H1 (cell line): ENCODE measurements at regions not wholly inside any gene's neighbourhood (a gene's known extent, or its start where the extent isn't known, plus 50 kb on each side); places are given as distances from the start of the nearest gene placed in this dataset.

Experiments
- CTCF ChIA-PET: fragments of 300-600 bp; sonication (Branson Sonifier 250); formaldehyde crosslinking; loops from one replicate; lab custom pipeline; 2021; ENCODE audit not compliant: partially characterized antibody; lab: Charles Lee
- POLR2A ChIA-PET: fragments of 300-600 bp; sonication (Branson Sonifier 250); formaldehyde crosslinking; loops from one replicate; lab custom pipeline; 2021; ENCODE audit warnings: inconsistent platforms; ENCODE audit not compliant: partially characterized antibody; lab: Charles Lee
- DNase-seq, 2 experiments: peaks; one replicate each; pipeline versions ENCODE4 v3.0.0 to v3.0.0-alpha.2; 2010 to 2022; ENCODE audit warnings: low spot score in 2 of 2, low read depth in 1 of 2, mixed read lengths in 1 of 2
- FAIRE-seq: peaks from 2 replicates; lab custom pipeline; 2011; peaks lifted over from hg19 to GRCh38; lab: Jason Lieb, UNC
- H2AFZ ChIP-seq: 2 replicates; pipeline ENCODE4 v1.8.1; 2012; ENCODE audit warnings: low read length, inconsistent platforms
- H2AK5ac ChIP-seq: 2 replicates; pipeline ENCODE4 v1.6.1; 2013; ENCODE audit warnings: low read depth, low read length
- H2BK120ac ChIP-seq: replicated peaks from 2 replicates; pipeline ENCODE3; 2013; ENCODE audit warnings: low read depth, low read length, inconsistent platforms
- H2BK12ac ChIP-seq: 2 replicates; pipeline ENCODE4 v1.6.1; 2013; ENCODE audit warnings: low read depth, low read length
- H2BK15ac ChIP-seq: 2 replicates; pipeline ENCODE4 v1.6.1; 2013; ENCODE audit warnings: low read length
- H2BK20ac ChIP-seq: 2 replicates; pipeline ENCODE4 v1.6.1; 2013; ENCODE audit warnings: low read length
- H2BK5ac ChIP-seq: 2 replicates; pipeline ENCODE4 v1.6.1; 2013; ENCODE audit warnings: low read depth, low read length
- H3K14ac ChIP-seq: 2 replicates; pipeline ENCODE4 v1.6.1; 2013; ENCODE audit warnings: inconsistent platforms; ENCODE audit not compliant: insufficient read length
- H3K18ac ChIP-seq: 2 replicates; pipeline ENCODE4 v1.6.1; 2013; ENCODE audit warnings: low read length; ENCODE audit errors: extremely low read depth
- H3K23ac ChIP-seq: 2 replicates; pipeline ENCODE4 v1.6.1; 2013; ENCODE audit warnings: inconsistent platforms; ENCODE audit not compliant: insufficient read length
- H3K23me2 ChIP-seq: 2 replicates; pipeline ENCODE4 v1.6.1; 2013; ENCODE audit warnings: low read depth, low read length
- H3K27ac ChIP-seq: 2 replicates; pipeline ENCODE4 v1.6.1; 2011; ENCODE audit warnings: low read depth, low read length, inconsistent platforms
- H3K27me3 ChIP-seq, 4 experiments: replicated peaks in 1 of 4; 1 replicate in 1 of 4; 2 replicates in 3 of 4; pipeline versions ENCODE4 v1.6.1 to v1.8.1; 2011 to 2013; ENCODE audit warnings: low read length in 3 of 4, mild to moderate bottlenecking in 3 of 4, inconsistent platforms in 2 of 4, mixed read lengths in 2 of 4, moderate library complexity in 1 of 4; ENCODE audit not compliant: control insufficient read depth in 3 of 4, insufficient read depth in 3 of 4; ENCODE audit errors: extremely low read depth in 1 of 4
- H3K36me3 ChIP-seq, 4 experiments: 2 replicates each; pipeline versions ENCODE4 v1.6.1 to v1.8.1; 2011 to 2013; ENCODE audit warnings: mild to moderate bottlenecking in 4 of 4, low read length in 3 of 4, moderate library complexity in 2 of 4, control low read depth in 1 of 4, inconsistent platforms in 1 of 4; ENCODE audit not compliant: insufficient read depth in 4 of 4, control insufficient read depth in 2 of 4
- H3K4ac ChIP-seq: replicated peaks from 2 replicates; pipeline ENCODE3; 2013; ENCODE audit warnings: low read length, low read depth, mixed read lengths, inconsistent platforms; ENCODE audit not compliant: insufficient read length
- H3K4me1 ChIP-seq, 4 experiments: replicated peaks in 1 of 4; 1 replicate in 1 of 4; 2 replicates in 3 of 4; pipeline versions ENCODE4 v1.6.1 to v1.8.1; 2011 to 2013; ENCODE audit warnings: low read length in 3 of 4, inconsistent platforms in 2 of 4, mixed read lengths in 1 of 4; ENCODE audit not compliant: insufficient read depth in 4 of 4, control insufficient read depth in 3 of 4
- H3K4me2 ChIP-seq, 2 experiments: 2 replicates each; pipeline versions ENCODE4 v1.6.1 to v1.8.1; 2011 to 2013; ENCODE audit warnings: low read depth in 2 of 2, low read length in 2 of 2, control low read depth in 1 of 2, inconsistent platforms in 1 of 2, mild to moderate bottlenecking in 1 of 2; ENCODE audit not compliant: insufficient read depth in 1 of 2
- H3K4me3 ChIP-seq, 4 experiments: fragments of 200-600, 300-600 bp in 1 of 4; sonication (generic), shearing (Covaris generic), sonication (Bioruptor Twin) in 1 of 4; 2 replicates each; pipeline versions ENCODE4 v1.5.1 to v1.8.1; 2011 to 2016; ENCODE audit warnings: low read length in 4 of 4, low read depth in 3 of 4, control low read depth in 2 of 4, inconsistent platforms in 2 of 4, mild to moderate bottlenecking in 2 of 4, mixed read lengths in 1 of 4, moderate library complexity in 1 of 4; ENCODE audit not compliant: insufficient read depth in 2 of 4; ENCODE audit errors: extremely low read depth in 1 of 4
- H3K56ac ChIP-seq: replicated peaks from 2 replicates; pipeline ENCODE3; 2013; ENCODE audit warnings: low read depth, mild to moderate bottlenecking, mixed read lengths, low read length, inconsistent platforms; ENCODE audit not compliant: insufficient read length
- H3K79me1 ChIP-seq: 2 replicates; pipeline ENCODE4 v1.6.1; 2013; ENCODE audit warnings: low read depth, low read length, control low read depth
- H3K79me2 ChIP-seq, 2 experiments: 2 replicates each; pipeline versions ENCODE4 v1.6.1 to v1.8.1; 2012 to 2013; ENCODE audit warnings: low read length in 2 of 2, mild to moderate bottlenecking in 2 of 2, inconsistent platforms in 1 of 2; ENCODE audit not compliant: insufficient read depth in 2 of 2, control insufficient read depth in 1 of 2
- H3K9ac ChIP-seq, 4 experiments: replicated peaks in 1 of 4; 1 replicate in 1 of 4; 2 replicates in 3 of 4; pipeline versions ENCODE4 v1.6.1 to v1.8.1; 2011 to 2013; ENCODE audit warnings: low read depth in 3 of 4, low read length in 3 of 4, control low read depth in 2 of 4, mild to moderate bottlenecking in 2 of 4, moderate library complexity in 2 of 4, inconsistent platforms in 1 of 4; ENCODE audit errors: extremely low read depth in 1 of 4
- H3K9me3 ChIP-seq, 2 experiments: 2 replicates each; pipeline versions ENCODE4 v1.6.1 to v1.8.1; 2012 to 2013; ENCODE audit warnings: mild to moderate bottlenecking in 2 of 2, moderate library complexity in 2 of 2, control low read depth in 1 of 2, inconsistent platforms in 1 of 2, low read depth in 1 of 2, low read length in 1 of 2, mixed read lengths in 1 of 2; ENCODE audit not compliant: insufficient read depth in 2 of 2
- H4K20me1 ChIP-seq, 2 experiments: replicated peaks in 1 of 2; 2 replicates each; pipeline versions ENCODE3 to v1.8.1; 2011 to 2013; ENCODE audit warnings: inconsistent platforms in 2 of 2, low read length in 2 of 2, mild to moderate bottlenecking in 1 of 2; ENCODE audit not compliant: insufficient read depth in 2 of 2, control insufficient read depth in 1 of 2
- H4K5ac ChIP-seq: 2 replicates; pipeline ENCODE4 v1.6.1; 2013; ENCODE audit warnings: low read length, low read depth, mixed read lengths, inconsistent platforms; ENCODE audit not compliant: insufficient read length
- H4K8ac ChIP-seq: 2 replicates; pipeline ENCODE4 v1.8.0; 2013; ENCODE audit warnings: mild to moderate bottlenecking, moderate library complexity, low read length, inconsistent platforms; ENCODE audit not compliant: insufficient read depth; ENCODE audit errors: extremely low read depth
- H4K91ac ChIP-seq: replicated peaks from 2 replicates; pipeline ENCODE3; 2013; ENCODE audit warnings: low read length, mixed read lengths, inconsistent platforms; ENCODE audit not compliant: insufficient read length
- EP300 ChIP-seq, 2 experiments: IDR thresholded peaks; 1 replicate in 1 of 2; 2 replicates in 1 of 2; pipeline ENCODE4 v1.6.1; 2011 to 2012; ENCODE audit warnings: low read depth in 2 of 2, low read length in 2 of 2, mild to moderate bottlenecking in 2 of 2, borderline replicate concordance in 1 of 2, inconsistent platforms in 1 of 2, moderate library complexity in 1 of 2
- MAX ChIP-seq: IDR thresholded peaks from 2 replicates; pipeline ENCODE4 v1.6.1; 2012; ENCODE audit warnings: inconsistent platforms
- RAD21 ChIP-seq, 2 experiments: IDR thresholded peaks in 1 of 2; conservative IDR thresholded peaks in 1 of 2; 2 replicates each; pipeline ENCODE4 v1.6.1; 2011; ENCODE audit warnings: low read depth in 2 of 2, low read length in 2 of 2, improper control_type of control experiment in 1 of 2, inconsistent platforms in 1 of 2, mild to moderate bottlenecking in 1 of 2, moderate library complexity in 1 of 2
- WGBS, 2 experiments: shearing (Covaris generic) in 1 of 2; methylation state at CpG; one replicate each; pipeline versions ENCODE4 v1.1.6 to v1.1.7; 2013 to 2015; ENCODE audit warnings: low lambda C conversion rate in 2 of 2, mixed read lengths in 2 of 2, inconsistent platforms in 1 of 2, low coverage in 1 of 2, missing lambda C conversion rate in 1 of 2; ENCODE audit not compliant: insufficient replicate concordance in 2 of 2, insufficient coverage in 1 of 2, insufficient read length in 1 of 2; ENCODE audit errors: extremely low coverage in 1 of 2, missing lambda C conversion rate in 1 of 2; 5-methylcytosine and 5-hydroxymethylcytosine counted together
- TF ChIP-seq, protein P1 (sequence below): IDR thresholded peaks from 2 replicates; pipeline ENCODE4 v1.6.1; 2011; ENCODE audit warnings: low read depth, mild to moderate bottlenecking, low read length; ENCODE audit not compliant: insufficient read depth
- TF ChIP-seq, protein P2 (sequence below): IDR thresholded peaks from 2 replicates; pipeline ENCODE4 v1.6.1; 2012; ENCODE audit warnings: low read length, inconsistent platforms

- CTCF ChIA-PET = no interaction called here
- no peak overlapping the region for H3K4me2 ChIP-seq
These were observed 115.3 kb upstream of the NAP1L1 start for GRCh38 chr12:76199808-76200207.

More at GRCh38 chr12:76199808-76200207, 115.3 kb upstream of the NAP1L1 start:
- Histone ChIP-seq H3K79me2 (no peaks in the 10 kb centered on the region), H3K4ac (no peak overlapping the region), H3K4me3 (no peak overlapping the region), H4K91ac (no peak overlapping the region), H2BK15ac (no peak overlapping the region), H3K4me1 (no peaks in the 10 kb centered on the region), H3K27me3 (no peaks in the 10 kb centered on the region), H3K36me3 (no peaks in the 10 kb centered on the region; a peak in 1 of 8 replicates), H4K8ac (no peak overlapping the region), H2BK5ac (no peak overlapping the region), H3K79me1 (no peaks in the 10 kb centered on the region), H3K56ac (no peak overlapping the region), H2BK12ac (no peak overlapping the region), H3K23ac (no peak overlapping the region), H3K27ac (no peak overlapping the region), H2AFZ (no peak overlapping the region), H2BK20ac (no peak overlapping the region), H3K23me2 (no peaks in the 10 kb centered on the region), H4K20me1 (no peaks in the 10 kb centered on the region), H3K9me3 (peaks cover 10 to 24% of the 10 kb centered on the region in 2 experiments), H2AK5ac (no peak overlapping the region), H3K18ac (no peak overlapping the region), H3K9ac (no peak overlapping the region), H4K5ac (no peak overlapping the region), H3K14ac (no peak overlapping the region), H2BK120ac (no peak overlapping the region)
- POLR2A ChIA-PET = no interaction called here
- WGBS, 2 experiments = 93% methylated on average over 2 of the region's 2 CpGs; no CpG with 5 or more reads in 1 of the 2 experiments
- no peak for TF ChIP-seq EP300 (IDR thresholded peaks at IDR 0.05; ENCODE audit: borderline replicate concordance in 1 of 2, low read depth in 2 of 2, low read length in 2 of 2)
- no peak for TF ChIP-seq RAD21 (IDR thresholded peaks at IDR 0.05 in 1 of 2, conservative IDR thresholded peaks at IDR 0.05 in 1 of 2; ENCODE audit: low read depth in 2 of 2, low read length in 2 of 2)
- TF ChIP-seq, protein P1, sequence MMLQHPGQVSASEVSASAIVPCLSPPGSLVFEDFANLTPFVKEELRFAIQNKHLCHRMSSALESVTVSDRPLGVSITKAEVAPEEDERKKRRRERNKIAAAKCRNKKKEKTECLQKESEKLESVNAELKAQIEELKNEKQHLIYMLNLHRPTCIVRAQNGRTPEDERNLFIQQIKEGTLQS = no peak
- TF ChIP-seq, protein P2, sequence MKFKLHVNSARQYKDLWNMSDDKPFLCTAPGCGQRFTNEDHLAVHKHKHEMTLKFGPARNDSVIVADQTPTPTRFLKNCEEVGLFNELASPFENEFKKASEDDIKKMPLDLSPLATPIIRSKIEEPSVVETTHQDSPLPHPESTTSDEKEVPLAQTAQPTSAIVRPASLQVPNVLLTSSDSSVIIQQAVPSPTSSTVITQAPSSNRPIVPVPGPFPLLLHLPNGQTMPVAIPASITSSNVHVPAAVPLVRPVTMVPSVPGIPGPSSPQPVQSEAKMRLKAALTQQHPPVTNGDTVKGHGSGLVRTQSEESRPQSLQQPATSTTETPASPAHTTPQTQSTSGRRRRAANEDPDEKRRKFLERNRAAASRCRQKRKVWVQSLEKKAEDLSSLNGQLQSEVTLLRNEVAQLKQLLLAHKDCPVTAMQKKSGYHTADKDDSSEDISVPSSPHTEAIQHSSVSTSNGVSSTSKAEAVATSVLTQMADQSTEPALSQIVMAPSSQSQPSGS = no peak
- TF ChIP-seq MAX = no peak
- FAIRE-seq (no peak), DNase-seq (no peak)
